ENCODE measurements at regions not wholly inside any gene's neighbourhood (a gene's known extent, or its start where the extent isn't known, plus 50 kb on each side); places are given as distances from the start of the nearest gene placed in this dataset.

GRCh38 chr13:54004026-54004699 lies 975.5 kb downstream of the OLFM4 start:
- no peaks in the 10 kb centered on the region for H3K36me3 ChIP-seq
- TF ChIP-seq CTCF (IDR thresholded peaks at IDR 0.05; ENCODE audit: low read depth, low read length) = no peak
- no peaks in the 10 kb centered on the region for H3K9me3 ChIP-seq (ENCODE audit: severe bottlenecking)
- H3K4me3 ChIP-seq (ENCODE audit: low read depth, low read length) = no peak overlapping the region
- no peak for DNase-seq
- H3K27me3 ChIP-seq (ENCODE audit: insufficient read depth, low read depth, severe bottlenecking) = no peaks in the 10 kb centered on the region
- H3K27ac ChIP-seq = no peak overlapping the region

GRCh38 chr13:54016542-54016941 lies 987.9 kb downstream of the OLFM4 start:
- no peak for DNase-seq
- Histone ChIP-seq H3K9me3 (ENCODE audit: severe bottlenecking) (no peaks in the 10 kb centered on the region), H3K4me3 (ENCODE audit: low read depth, low read length) (no peak overlapping the region), H3K27ac (no peak overlapping the region), H3K27me3 (ENCODE audit: insufficient read depth, low read depth, severe bottlenecking) (no peaks in the 10 kb centered on the region), H3K36me3 (no peaks in the 10 kb centered on the region)
- no peak for TF ChIP-seq CTCF (IDR thresholded peaks at IDR 0.05; ENCODE audit: low read depth, low read length)

GRCh38 chr13:54018485-54018884 lies 989.9 kb downstream of the OLFM4 start:
- H3K27ac ChIP-seq = no peak overlapping the region
- H3K27me3 ChIP-seq (ENCODE audit: insufficient read depth, low read depth, severe bottlenecking) = no peaks in the 10 kb centered on the region
- H3K36me3 ChIP-seq = no peaks in the 10 kb centered on the region
- TF ChIP-seq CTCF (IDR thresholded peaks at IDR 0.05; ENCODE audit: low read depth, low read length) = no peak
- no peak overlapping the region for H3K4me3 ChIP-seq (ENCODE audit: low read depth, low read length)
- H3K9me3 ChIP-seq (ENCODE audit: severe bottlenecking) = no peaks in the 10 kb centered on the region
- no peak for DNase-seq

GRCh38 chr13:54029226-54029625 lies 1000.6 kb downstream of the OLFM4 start:
- DNase-seq = no peak
- Histone ChIP-seq H3K27ac (no peak overlapping the region), H3K9me3 (ENCODE audit: severe bottlenecking) (no peaks in the 10 kb centered on the region), H3K36me3 (no peaks in the 10 kb centered on the region), H3K27me3 (ENCODE audit: insufficient read depth, low read depth, severe bottlenecking) (no peaks in the 10 kb centered on the region), H3K4me3 (ENCODE audit: low read depth, low read length) (no peak overlapping the region)
- no peak for TF ChIP-seq CTCF (IDR thresholded peaks at IDR 0.05; ENCODE audit: low read depth, low read length)

GRCh38 chr13:54029720-54030119 lies 1001.1 kb downstream of the OLFM4 start:
- DNase-seq = no peak
- no peak for TF ChIP-seq CTCF (IDR thresholded peaks at IDR 0.05; ENCODE audit: low read depth, low read length)
- Histone ChIP-seq H3K36me3 (no peaks in the 10 kb centered on the region), H3K9me3 (ENCODE audit: severe bottlenecking) (no peaks in the 10 kb centered on the region), H3K4me3 (ENCODE audit: low read depth, low read length) (no peak overlapping the region), H3K27ac (no peak overlapping the region), H3K27me3 (ENCODE audit: insufficient read depth, low read depth, severe bottlenecking) (no peaks in the 10 kb centered on the region)

GRCh38 chr13:54033323-54033861 lies 1004.8 kb downstream of the OLFM4 start:
- DNase-seq = no peak
- no peaks in the 10 kb centered on the region for H3K27me3 ChIP-seq (ENCODE audit: insufficient read depth, low read depth, severe bottlenecking)
- no peaks in the 10 kb centered on the region for H3K36me3 ChIP-seq
- H3K27ac ChIP-seq = no peak overlapping the region
- no peak overlapping the region for H3K4me3 ChIP-seq (ENCODE audit: low read depth, low read length)
- H3K9me3 ChIP-seq (ENCODE audit: severe bottlenecking) = no peaks in the 10 kb centered on the region
- no peak for TF ChIP-seq CTCF (IDR thresholded peaks at IDR 0.05; ENCODE audit: low read depth, low read length)
